GM23248 (cell line): ENCODE measurements at regions not wholly inside any gene's neighbourhood (a gene's known extent, or its start where the extent isn't known, plus 50 kb on each side); places are given as distances from the start of the nearest gene placed in this dataset.

Experiments
- DNase-seq: peaks from one replicate; pipeline ENCODE4 v3.0.0-alpha.2; 2015
- H2AFZ ChIP-seq: fragments of 200-600 bp; sonication (generic); 2 replicates; pipeline ENCODE4 v1.6.1; 2016; ENCODE audit warnings: antibody characterized with exemption
- H3F3A ChIP-seq: fragments of 200-600 bp; sonication (generic); 2 replicates; pipeline ENCODE4 v1.6.1; 2016; ENCODE audit warnings: mild to moderate bottlenecking, antibody characterized with exemption, mixed run types; ENCODE audit not compliant: insufficient read depth
- H3K27ac ChIP-seq: fragments of 200-600 bp; sonication (generic); 2 replicates; pipeline ENCODE4 v1.5.1; 2016; ENCODE audit warnings: mild to moderate bottlenecking
- H3K27me3 ChIP-seq: fragments of 200-600 bp; sonication (generic); replicated peaks from 2 replicates; pipeline ENCODE4 v1.6.1; 2016; ENCODE audit warnings: mild to moderate bottlenecking; ENCODE audit not compliant: insufficient read depth
- H3K36me3 ChIP-seq: fragments of 200-600 bp; sonication (generic); 2 replicates; pipeline ENCODE4 v1.6.1; 2016; ENCODE audit warnings: low read depth, mild to moderate bottlenecking
- H3K4me1 ChIP-seq: fragments of 200-600 bp; sonication (generic); 2 replicates; pipeline ENCODE4 v1.6.1; 2016; ENCODE audit warnings: mild to moderate bottlenecking; ENCODE audit not compliant: insufficient read depth
- H3K4me2 ChIP-seq: fragments of 200-600 bp; sonication (generic); one replicate; pipeline ENCODE4 v1.6.1; 2016; ENCODE audit warnings: mild to moderate bottlenecking; ENCODE audit not compliant: unreplicated experiment
- H3K4me3 ChIP-seq: fragments of 200-600 bp; sonication (generic); 2 replicates; pipeline ENCODE4 v1.5.1; 2016; ENCODE audit warnings: mild to moderate bottlenecking
- H3K79me2 ChIP-seq: fragments of 200-600 bp; sonication (generic); 2 replicates; pipeline ENCODE4 v1.6.1; 2016; ENCODE audit warnings: mild to moderate bottlenecking; ENCODE audit not compliant: insufficient read depth
- H3K9ac ChIP-seq: fragments of 200-600 bp; sonication (generic); 2 replicates; pipeline ENCODE4 v1.6.1; 2016; ENCODE audit warnings: mild to moderate bottlenecking
- H3K9me2 ChIP-seq: fragments of 200-600 bp; sonication (generic); 2 replicates; pipeline ENCODE4 v1.6.1; 2016; ENCODE audit warnings: mixed run types, mild to moderate bottlenecking, moderate library complexity; ENCODE audit not compliant: insufficient read depth
- H3K9me3 ChIP-seq: fragments of 200-600 bp; sonication (generic); one replicate; pipeline ENCODE4 v1.6.1; 2017; ENCODE audit warnings: low read depth
- H4K20me1 ChIP-seq: fragments of 200-600 bp; sonication (generic); 2 replicates; pipeline ENCODE4 v1.6.0; 2016; ENCODE audit not compliant: insufficient read depth
- EZH2 ChIP-seq: fragments of 200-600 bp; sonication (generic); IDR thresholded peaks from 2 replicates; pipeline ENCODE4 v1.6.1; 2018; ENCODE audit warnings: antibody characterized with exemption, mild to moderate bottlenecking; ENCODE audit not compliant: insufficient read depth, poor library complexity, severe bottlenecking
- EZH2phosphoT487 ChIP-seq: fragments of 200-600 bp; sonication (generic); IDR thresholded peaks from 2 replicates; pipeline ENCODE4 v1.6.1; 2018; ENCODE audit warnings: antibody characterized with exemption, moderate library complexity, mild to moderate bottlenecking, low read depth; ENCODE audit not compliant: insufficient read depth
- WGBS, 2 experiments: methylation state at CpG; one replicate each; pipeline ENCODE4 v1.1.6; 2015 to 2017; ENCODE audit warnings: low lambda C conversion rate in 2 of 2, low coverage in 1 of 2; ENCODE audit errors: missing lambda C conversion rate in 2 of 2; 5-methylcytosine and 5-hydroxymethylcytosine counted together
- in situ Hi-C: fragments of 300-500 bp; cut with MboI; formaldehyde crosslinking; loops from 2 replicates; pipeline ENCODE4 v1.15.0; 2020

GRCh38 chr1:91608876-91609275 is 108.2 kb downstream of the CDC7 start:
- Histone ChIP-seq H3K79me2 (no peaks in the 10 kb centered on the region), H4K20me1 (no peaks in the 10 kb centered on the region), H3K9ac (peak overlapping the region; percentile 10; the same call in 1 of the 2 replicates), H3K4me3 (no peak overlapping the region), H3F3A (peaks cover 34% of the 10 kb centered on the region), H3K9me3 (no peaks in the 10 kb centered on the region), H3K27ac (peak overlapping the region; percentile 80), H3K4me2 (peak overlapping the region; percentile 47), H3K27me3 (no peaks in the 10 kb centered on the region), H3K9me2 (no peaks in the 10 kb centered on the region), H3K36me3 (no peaks in the 10 kb centered on the region), H2AFZ (peak overlapping the region; percentile 17; the same call in 1 of the 2 replicates), H3K4me1 (peaks cover 47% of the 10 kb centered on the region)
- in situ Hi-C loops: no loop called here
- DNase-seq: peak; percentile 84
- 16 to 23% methylated on average over 5 of the region's 5 CpGs for WGBS, 2 experiments
- TF ChIP-seq EZH2 (no peak), EZH2phosphoT487 (no peak)

DNA sequence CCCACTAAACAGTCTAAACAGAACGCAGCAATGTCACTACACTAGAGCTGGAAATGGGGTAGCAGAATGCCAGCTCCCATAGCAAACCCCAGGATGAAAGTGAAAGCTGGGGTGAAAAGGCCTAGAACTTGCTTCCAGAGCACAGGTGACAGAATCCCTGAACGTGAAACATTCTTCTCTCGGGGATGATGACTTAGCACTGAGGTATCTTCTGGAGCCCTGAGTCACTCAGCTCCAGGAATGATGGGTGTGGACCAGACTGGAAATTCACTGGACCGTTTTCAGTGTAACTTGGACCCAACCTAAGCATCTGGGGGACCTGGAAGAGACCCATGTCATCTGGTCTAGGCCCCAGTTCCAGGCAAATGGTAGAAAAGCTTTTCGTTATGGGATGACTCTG is 108.9 kb downstream of the CDC7 start:
- in situ Hi-C loops: no loop called here
- Histone ChIP-seq H2AFZ (peak overlapping the region; percentile 33), H3K27ac (peak overlapping the region; percentile 80), H3K4me1 (peaks cover 51% of the 10 kb centered on the region), H3K27me3 (no peaks in the 10 kb centered on the region), H3F3A (peaks cover 34% of the 10 kb centered on the region), H3K9ac (peak overlapping the region; percentile 10; the same call in 1 of the 2 replicates), H3K36me3 (no peaks in the 10 kb centered on the region), H3K79me2 (no peaks in the 10 kb centered on the region), H3K4me3 (no peak overlapping the region), H3K9me2 (no peaks in the 10 kb centered on the region), H3K4me2 (peak overlapping the region; percentile 47), H3K9me3 (no peaks in the 10 kb centered on the region), H4K20me1 (no peaks in the 10 kb centered on the region)
- 22 to 25% methylated on average over 5 of the region's 5 CpGs for WGBS, 2 experiments
- TF ChIP-seq EZH2 (no peak), EZH2phosphoT487 (no peak)
- peak; percentile 89 for DNase-seq

DNA sequence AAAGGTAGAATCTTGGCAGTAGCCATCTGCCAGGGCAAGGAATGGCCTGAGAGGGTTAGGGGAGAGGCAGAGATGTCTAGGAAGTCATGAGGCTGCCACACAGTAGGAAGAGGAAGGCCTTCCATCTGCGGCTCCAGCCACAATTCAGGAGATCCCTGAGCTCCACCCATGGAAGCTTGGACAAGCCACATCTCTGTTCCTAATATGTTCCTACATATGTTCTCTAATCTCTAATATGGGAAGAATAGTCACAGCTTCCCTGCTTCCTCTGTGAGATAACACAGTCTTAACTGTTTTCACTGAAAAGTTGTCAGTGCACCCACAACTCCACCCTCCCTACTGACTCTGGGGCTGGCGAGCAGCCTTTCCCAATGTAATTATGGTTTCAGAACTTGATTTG is 109.5 kb downstream of the CDC7 start:
- H3K27ac ChIP-seq: peak overlapping the region; percentile 80
- H4K20me1 ChIP-seq: no peaks in the 10 kb centered on the region
- TF ChIP-seq EZH2 (no peak), EZH2phosphoT487 (no peak)
- peaks cover 51% of the 10 kb centered on the region for H3K4me1 ChIP-seq
- WGBS, 2 experiments: 17 to 24% methylated on average over 2 of the region's 2 CpGs
- H2AFZ ChIP-seq: peak overlapping the region; percentile 33
- peaks cover 34% of the 10 kb centered on the region for H3F3A ChIP-seq
- peak overlapping the region; percentile 47 for H3K4me2 ChIP-seq
- in situ Hi-C loops: no loop called here
- peak; percentile 36 for DNase-seq
- H3K9me3 ChIP-seq: no peaks in the 10 kb centered on the region
- H3K9me2 ChIP-seq: no peaks in the 10 kb centered on the region
- no peak overlapping the region for H3K9ac ChIP-seq
- H3K4me3 ChIP-seq: no peak overlapping the region
- H3K27me3 ChIP-seq: no peaks in the 10 kb centered on the region
- H3K36me3 ChIP-seq: no peaks in the 10 kb centered on the region
- H3K79me2 ChIP-seq: no peaks in the 10 kb centered on the region

DNA sequence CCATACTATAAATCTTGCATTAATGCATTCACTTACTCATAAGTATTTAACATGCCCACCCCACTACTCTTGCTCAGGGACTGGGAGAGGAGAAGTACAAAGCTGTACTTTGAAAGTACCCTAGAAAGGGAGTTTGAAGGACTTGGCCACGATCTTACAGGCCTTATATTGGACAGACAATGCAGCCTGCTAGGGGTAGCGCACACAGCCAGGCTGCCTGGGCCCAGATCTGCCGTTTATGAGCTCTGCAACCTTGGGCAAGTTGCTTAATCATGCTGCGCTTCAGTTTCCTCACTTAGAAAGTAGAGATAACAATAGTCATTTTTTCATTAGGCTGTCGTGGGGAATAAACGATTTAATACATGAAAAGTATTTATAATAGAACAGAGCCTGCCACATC is 110.1 kb downstream of the CDC7 start:
- Histone ChIP-seq H2AFZ (peak overlapping the region; percentile 33), H4K20me1 (no peaks in the 10 kb centered on the region), H3K9me3 (no peaks in the 10 kb centered on the region), H3K9ac (no peak overlapping the region), H3K27ac (peak overlapping the region; percentile 80), H3K4me2 (no peak overlapping the region), H3F3A (peaks cover 34% of the 10 kb centered on the region), H3K4me3 (no peak overlapping the region), H3K36me3 (no peaks in the 10 kb centered on the region), H3K27me3 (no peaks in the 10 kb centered on the region), H3K79me2 (no peaks in the 10 kb centered on the region), H3K4me1 (peaks cover 51% of the 10 kb centered on the region), H3K9me2 (no peaks in the 10 kb centered on the region)
- no peak for TF ChIP-seq EZH2phosphoT487
- TF ChIP-seq EZH2: no peak
- in situ Hi-C loops: no loop called here
- DNase-seq: peak; percentile 42
- WGBS, 2 experiments: 44 to 51% methylated on average over 6 of the region's 6 CpGs

DNA sequence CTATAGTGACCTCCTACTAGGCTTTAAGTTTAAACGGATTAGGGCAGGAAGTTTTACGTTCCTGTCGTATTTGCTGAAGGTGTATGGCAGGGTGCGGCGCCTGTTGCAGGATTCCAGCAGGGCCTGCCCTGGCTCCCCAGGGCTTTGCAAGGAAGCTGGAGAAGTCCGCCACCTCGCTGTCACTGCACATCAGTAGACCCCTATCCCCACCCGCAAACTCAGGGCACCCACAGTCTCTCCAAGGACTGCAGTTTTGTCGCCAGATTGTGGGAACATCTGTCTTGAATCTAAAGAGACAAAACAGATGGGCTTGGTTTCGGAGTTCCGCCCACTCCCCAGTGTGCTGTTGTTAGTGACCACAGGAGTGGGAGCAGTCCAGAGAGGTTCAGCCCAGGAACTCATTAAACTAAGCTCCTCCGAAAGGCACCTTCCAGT is 110.8 kb downstream of the CDC7 start:
- no peaks in the 10 kb centered on the region for H3K9me3 ChIP-seq
- no peaks in the 10 kb centered on the region for H4K20me1 ChIP-seq
- no peaks in the 10 kb centered on the region for H3K9me2 ChIP-seq
- peak overlapping the region; percentile 80 for H3K27ac ChIP-seq
- in situ Hi-C loops: no loop called here
- H3K36me3 ChIP-seq: no peaks in the 10 kb centered on the region
- 26 to 39% methylated on average over 12 of the region's 12 CpGs for WGBS, 2 experiments
- peak overlapping the region; percentile 49 for H3K4me2 ChIP-seq
- DNase-seq: peak; percentile 44
- no peaks in the 10 kb centered on the region for H3K27me3 ChIP-seq
- peak overlapping the region; percentile 52 for H2AFZ ChIP-seq
- H3F3A ChIP-seq: peaks cover 34% of the 10 kb centered on the region
- peak overlapping the region; percentile 19; the same call in 1 of the 2 replicates for H3K9ac ChIP-seq
- TF ChIP-seq EZH2: no peak
- no peak for TF ChIP-seq EZH2phosphoT487
- H3K4me1 ChIP-seq: peaks cover 51% of the 10 kb centered on the region
- no peaks in the 10 kb centered on the region for H3K79me2 ChIP-seq
- peak overlapping the region; percentile 6; the same call in 1 of the 2 replicates for H3K4me3 ChIP-seq
